ENCODE measurements at regions not wholly inside any gene's neighbourhood (a gene's known extent, or its start where the extent isn't known, plus 50 kb on each side); places are given as distances from the start of the nearest gene placed in this dataset.

DNA sequence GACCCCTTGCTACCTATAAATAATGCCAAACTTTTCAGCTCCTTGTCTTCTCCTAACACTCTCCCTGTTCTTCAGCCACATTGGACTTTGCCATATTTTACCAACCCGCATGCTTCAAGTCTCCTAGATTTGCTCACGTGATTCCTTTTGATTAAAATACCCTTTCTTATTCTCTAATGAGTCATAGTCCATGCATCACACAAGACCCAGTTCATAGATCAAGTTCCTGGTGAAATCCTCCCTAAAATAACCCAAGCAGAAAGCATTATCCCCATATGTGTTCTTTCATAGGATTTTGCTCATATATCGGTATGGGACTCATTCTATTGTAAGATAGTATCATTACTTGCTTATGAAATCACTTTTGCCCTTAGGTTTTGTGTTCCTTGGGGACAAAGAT, 108.9 kb upstream of the STXBP5 start:
- H3F3A ChIP-seq (ENCODE audit: low read length, unreplicated experiment): no peaks in the 10 kb centered on the region
- H3K9me3 ChIP-seq (ENCODE audit: low read length): no peaks in the 10 kb centered on the region
- H3K36me3 ChIP-seq (ENCODE audit: low read depth, low read length): no peaks in the 10 kb centered on the region
- ChIA-PET CTCF (no interaction called here), POLR2A (ENCODE audit: unreplicated experiment) (no interaction called here)
- H3K9me2 ChIP-seq (replicated peaks; ENCODE audit: low read length): no peaks in the 10 kb centered on the region
- H4K20me1 ChIP-seq (ENCODE audit: low read length): no peaks in the 10 kb centered on the region
- no peak overlapping the region for H3K27ac ChIP-seq (ENCODE audit: low read length)
- intact Hi-C loops (cut with micrococcal nuclease): no loop called here
- no peak for ATAC-seq
- TF ChIP-seq, protein P1, sequence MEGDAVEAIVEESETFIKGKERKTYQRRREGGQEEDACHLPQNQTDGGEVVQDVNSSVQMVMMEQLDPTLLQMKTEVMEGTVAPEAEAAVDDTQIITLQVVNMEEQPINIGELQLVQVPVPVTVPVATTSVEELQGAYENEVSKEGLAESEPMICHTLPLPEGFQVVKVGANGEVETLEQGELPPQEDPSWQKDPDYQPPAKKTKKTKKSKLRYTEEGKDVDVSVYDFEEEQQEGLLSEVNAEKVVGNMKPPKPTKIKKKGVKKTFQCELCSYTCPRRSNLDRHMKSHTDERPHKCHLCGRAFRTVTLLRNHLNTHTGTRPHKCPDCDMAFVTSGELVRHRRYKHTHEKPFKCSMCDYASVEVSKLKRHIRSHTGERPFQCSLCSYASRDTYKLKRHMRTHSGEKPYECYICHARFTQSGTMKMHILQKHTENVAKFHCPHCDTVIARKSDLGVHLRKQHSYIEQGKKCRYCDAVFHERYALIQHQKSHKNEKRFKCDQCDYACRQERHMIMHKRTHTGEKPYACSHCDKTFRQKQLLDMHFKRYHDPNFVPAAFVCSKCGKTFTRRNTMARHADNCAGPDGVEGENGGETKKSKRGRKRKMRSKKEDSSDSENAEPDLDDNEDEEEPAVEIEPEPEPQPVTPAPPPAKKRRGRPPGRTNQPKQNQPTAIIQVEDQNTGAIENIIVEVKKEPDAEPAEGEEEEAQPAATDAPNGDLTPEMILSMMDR (conservative IDR thresholded peaks at IDR 0.05; ENCODE audit: low read depth, low read length): no peak
- TF ChIP-seq EZH2 (IDR thresholded peaks at IDR 0.05; ENCODE audit: low read length, unreplicated experiment) (no peak), EZH2phosphoT487 (IDR thresholded peaks at IDR 0.05; ENCODE audit: borderline replicate concordance, low read length) (no peak)
- no peak overlapping the region for H3K4me3 ChIP-seq (ENCODE audit: low read length)
- no peaks in the 10 kb centered on the region for H3K79me2 ChIP-seq (ENCODE audit: low read length)
- no peaks in the 10 kb centered on the region for H3K27me3 ChIP-seq (ENCODE audit: low read length)
- no peak overlapping the region for H3K9ac ChIP-seq (ENCODE audit: low read length)
- no peak overlapping the region for H3K4me2 ChIP-seq (ENCODE audit: low read length)
- DNase-seq: no peak
- BruUV-seq (replicated peaks): no TSS peak
- H3K4me1 ChIP-seq (ENCODE audit: insufficient read depth, low read length): no peaks in the 10 kb centered on the region
- no peak overlapping the region for H2AFZ ChIP-seq (ENCODE audit: low read length)

GRCh38 chr6:147099974-147100373, 104.2 kb upstream of the STXBP5 start:
- H4K20me1 ChIP-seq (ENCODE audit: low read length): no peaks in the 10 kb centered on the region
- no peaks in the 10 kb centered on the region for H3K36me3 ChIP-seq (ENCODE audit: low read depth, low read length)
- BruUV-seq (replicated peaks): no TSS peak
- H3K4me1 ChIP-seq (ENCODE audit: insufficient read depth, low read length): no peaks in the 10 kb centered on the region
- no peak for TF ChIP-seq EZH2 (IDR thresholded peaks at IDR 0.05; ENCODE audit: low read length, unreplicated experiment)
- TF ChIP-seq EZH2phosphoT487 (IDR thresholded peaks at IDR 0.05; ENCODE audit: borderline replicate concordance, low read length): no peak
- TF ChIP-seq, protein P1 (conservative IDR thresholded peaks at IDR 0.05; ENCODE audit: low read depth, low read length): no peak
- H3K4me3 ChIP-seq (ENCODE audit: low read length): no peak overlapping the region
- ATAC-seq (no peak), DNase-seq (no peak)
- ChIA-PET POLR2A (ENCODE audit: unreplicated experiment) (no interaction called here), CTCF (no interaction called here)
- no peak overlapping the region for H3K9ac ChIP-seq (ENCODE audit: low read length)
- no peaks in the 10 kb centered on the region for H3F3A ChIP-seq (ENCODE audit: low read length, unreplicated experiment)
- no peaks in the 10 kb centered on the region for H3K79me2 ChIP-seq (ENCODE audit: low read length)
- H3K9me3 ChIP-seq (ENCODE audit: low read length): no peaks in the 10 kb centered on the region
- H3K4me2 ChIP-seq (ENCODE audit: low read length): no peak overlapping the region
- no peak overlapping the region for H3K27ac ChIP-seq (ENCODE audit: low read length)
- no peaks in the 10 kb centered on the region for H3K27me3 ChIP-seq (ENCODE audit: low read length)
- H3K9me2 ChIP-seq (replicated peaks; ENCODE audit: low read length): no peaks in the 10 kb centered on the region
- intact Hi-C loops (cut with micrococcal nuclease): no loop called here
- no peak overlapping the region for H2AFZ ChIP-seq (ENCODE audit: low read length)

GRCh38 chr6:147103007-147103406, 101.2 kb upstream of the STXBP5 start:
- Histone ChIP-seq H3K9ac (ENCODE audit: low read length) (no peak overlapping the region), H3K36me3 (ENCODE audit: low read depth, low read length) (no peaks in the 10 kb centered on the region), H3K27ac (ENCODE audit: low read length) (no peak overlapping the region), H3K27me3 (ENCODE audit: low read length) (no peaks in the 10 kb centered on the region), H4K20me1 (ENCODE audit: low read length) (no peaks in the 10 kb centered on the region), H3K4me2 (ENCODE audit: low read length) (no peak overlapping the region), H3K4me3 (ENCODE audit: low read length) (no peak overlapping the region), H3K4me1 (ENCODE audit: insufficient read depth, low read length) (no peaks in the 10 kb centered on the region), H3K79me2 (ENCODE audit: low read length) (no peaks in the 10 kb centered on the region), H2AFZ (ENCODE audit: low read length) (no peak overlapping the region), H3F3A (ENCODE audit: low read length, unreplicated experiment) (no peaks in the 10 kb centered on the region), H3K9me3 (ENCODE audit: low read length) (no peaks in the 10 kb centered on the region), H3K9me2 (replicated peaks; ENCODE audit: low read length) (no peaks in the 10 kb centered on the region)
- intact Hi-C loops (cut with micrococcal nuclease): no loop called here
- TF ChIP-seq EZH2phosphoT487 (IDR thresholded peaks at IDR 0.05; ENCODE audit: borderline replicate concordance, low read length): no peak
- no peak for TF ChIP-seq EZH2 (IDR thresholded peaks at IDR 0.05; ENCODE audit: low read length, unreplicated experiment)
- TF ChIP-seq, protein P1 (conservative IDR thresholded peaks at IDR 0.05; ENCODE audit: low read depth, low read length): no peak
- no TSS peak for BruUV-seq (replicated peaks)
- DNase-seq: no peak
- ATAC-seq: no peak
- CTCF ChIA-PET: no interaction called here
- POLR2A ChIA-PET (ENCODE audit: unreplicated experiment): no interaction called here

All from PC-3 (cell line).